GM23248 (cell line): ENCODE measurements at regions not wholly inside any gene's neighbourhood (a gene's known extent, or its start where the extent isn't known, plus 50 kb on each side); places are given as distances from the start of the nearest gene placed in this dataset.

Source experiments
- DNase-seq: peaks from one replicate; pipeline ENCODE4 v3.0.0-alpha.2; 2015
- H2AFZ ChIP-seq: fragments of 200-600 bp; sonication (generic); 2 replicates; pipeline ENCODE4 v1.6.1; 2016; ENCODE audit warnings: antibody characterized with exemption
- H3F3A ChIP-seq: fragments of 200-600 bp; sonication (generic); 2 replicates; pipeline ENCODE4 v1.6.1; 2016; ENCODE audit warnings: mild to moderate bottlenecking, antibody characterized with exemption, mixed run types; ENCODE audit not compliant: insufficient read depth
- H3K27ac ChIP-seq: fragments of 200-600 bp; sonication (generic); 2 replicates; pipeline ENCODE4 v1.5.1; 2016; ENCODE audit warnings: mild to moderate bottlenecking
- H3K27me3 ChIP-seq: fragments of 200-600 bp; sonication (generic); replicated peaks from 2 replicates; pipeline ENCODE4 v1.6.1; 2016; ENCODE audit warnings: mild to moderate bottlenecking; ENCODE audit not compliant: insufficient read depth
- H3K36me3 ChIP-seq: fragments of 200-600 bp; sonication (generic); 2 replicates; pipeline ENCODE4 v1.6.1; 2016; ENCODE audit warnings: low read depth, mild to moderate bottlenecking
- H3K4me1 ChIP-seq: fragments of 200-600 bp; sonication (generic); 2 replicates; pipeline ENCODE4 v1.6.1; 2016; ENCODE audit warnings: mild to moderate bottlenecking; ENCODE audit not compliant: insufficient read depth
- H3K4me2 ChIP-seq: fragments of 200-600 bp; sonication (generic); one replicate; pipeline ENCODE4 v1.6.1; 2016; ENCODE audit warnings: mild to moderate bottlenecking; ENCODE audit not compliant: unreplicated experiment
- H3K4me3 ChIP-seq: fragments of 200-600 bp; sonication (generic); 2 replicates; pipeline ENCODE4 v1.5.1; 2016; ENCODE audit warnings: mild to moderate bottlenecking
- H3K79me2 ChIP-seq: fragments of 200-600 bp; sonication (generic); 2 replicates; pipeline ENCODE4 v1.6.1; 2016; ENCODE audit warnings: mild to moderate bottlenecking; ENCODE audit not compliant: insufficient read depth
- H3K9ac ChIP-seq: fragments of 200-600 bp; sonication (generic); 2 replicates; pipeline ENCODE4 v1.6.1; 2016; ENCODE audit warnings: mild to moderate bottlenecking
- H3K9me2 ChIP-seq: fragments of 200-600 bp; sonication (generic); 2 replicates; pipeline ENCODE4 v1.6.1; 2016; ENCODE audit warnings: mixed run types, mild to moderate bottlenecking, moderate library complexity; ENCODE audit not compliant: insufficient read depth
- H3K9me3 ChIP-seq: fragments of 200-600 bp; sonication (generic); one replicate; pipeline ENCODE4 v1.6.1; 2017; ENCODE audit warnings: low read depth
- H4K20me1 ChIP-seq: fragments of 200-600 bp; sonication (generic); 2 replicates; pipeline ENCODE4 v1.6.0; 2016; ENCODE audit not compliant: insufficient read depth
- EZH2 ChIP-seq: fragments of 200-600 bp; sonication (generic); IDR thresholded peaks from 2 replicates; pipeline ENCODE4 v1.6.1; 2018; ENCODE audit warnings: antibody characterized with exemption, mild to moderate bottlenecking; ENCODE audit not compliant: insufficient read depth, poor library complexity, severe bottlenecking
- EZH2phosphoT487 ChIP-seq: fragments of 200-600 bp; sonication (generic); IDR thresholded peaks from 2 replicates; pipeline ENCODE4 v1.6.1; 2018; ENCODE audit warnings: antibody characterized with exemption, moderate library complexity, mild to moderate bottlenecking, low read depth; ENCODE audit not compliant: insufficient read depth
- WGBS, 2 experiments: methylation state at CpG; one replicate each; pipeline ENCODE4 v1.1.6; 2015 to 2017; ENCODE audit warnings: low lambda C conversion rate in 2 of 2, low coverage in 1 of 2; ENCODE audit errors: missing lambda C conversion rate in 2 of 2; 5-methylcytosine and 5-hydroxymethylcytosine counted together
- in situ Hi-C: fragments of 300-500 bp; cut with MboI; formaldehyde crosslinking; loops from 2 replicates; pipeline ENCODE4 v1.15.0; 2020

GRCh38 chr3:72361990-72362389 lies 486.3 kb downstream of the SHQ1 start:
- H3K4me2 ChIP-seq, result no peak overlapping the region
- H3F3A ChIP-seq, result no peaks in the 10 kb centered on the region
- no peaks in the 10 kb centered on the region for H4K20me1 ChIP-seq
- H3K27me3 ChIP-seq, result no peaks in the 10 kb centered on the region
- no peaks in the 10 kb centered on the region for H3K9me3 ChIP-seq
- no peaks in the 10 kb centered on the region for H3K36me3 ChIP-seq
- no peak overlapping the region for H3K9ac ChIP-seq
- 69 to 74% methylated on average over 2 of the region's 2 CpGs for WGBS, 2 experiments
- no peak overlapping the region for H3K4me3 ChIP-seq
- H3K4me1 ChIP-seq, result no peaks in the 10 kb centered on the region
- H3K27ac ChIP-seq, result no peak overlapping the region
- H3K9me2 ChIP-seq, result no peaks in the 10 kb centered on the region
- no peak for DNase-seq
- H2AFZ ChIP-seq, result no peak overlapping the region
- TF ChIP-seq EZH2phosphoT487, result no peak
- no peak for TF ChIP-seq EZH2
- in situ Hi-C loops, result no loop called here
- H3K79me2 ChIP-seq, result no peaks in the 10 kb centered on the region

GRCh38 chr3:72359743-72360142 lies 488.5 kb downstream of the SHQ1 start:
- Histone ChIP-seq H3F3A (no peaks in the 10 kb centered on the region), H3K36me3 (no peaks in the 10 kb centered on the region), H3K79me2 (no peaks in the 10 kb centered on the region), H3K4me1 (no peaks in the 10 kb centered on the region), H2AFZ (no peak overlapping the region), H3K9me3 (no peaks in the 10 kb centered on the region), H3K27ac (no peak overlapping the region), H3K4me2 (no peak overlapping the region), H3K4me3 (no peak overlapping the region), H3K9ac (no peak overlapping the region), H3K9me2 (no peaks in the 10 kb centered on the region), H3K27me3 (no peaks in the 10 kb centered on the region), H4K20me1 (no peaks in the 10 kb centered on the region)
- WGBS, 2 experiments, result 22 to 33% methylated on average over 1 of the region's 1 CpG
- TF ChIP-seq EZH2phosphoT487 (no peak), EZH2 (no peak)
- in situ Hi-C loops, result no loop called here
- no peak for DNase-seq

GRCh38 chr3:72355168-72355567 lies 493.1 kb downstream of the SHQ1 start:
- H3K4me1 ChIP-seq, result no peaks in the 10 kb centered on the region
- no peak overlapping the region for H2AFZ ChIP-seq

GRCh38 chr3:72354486-72354885 lies 493.8 kb downstream of the SHQ1 start:
- Histone ChIP-seq H3K4me2 (no peak overlapping the region), H3K4me3 (no peak overlapping the region), H3K9ac (no peak overlapping the region), H4K20me1 (no peaks in the 10 kb centered on the region), H2AFZ (no peak overlapping the region), H3K9me3 (no peaks in the 10 kb centered on the region), H3K9me2 (no peaks in the 10 kb centered on the region), H3K4me1 (no peaks in the 10 kb centered on the region), H3K27ac (no peak overlapping the region), H3K36me3 (no peaks in the 10 kb centered on the region), H3K27me3 (no peaks in the 10 kb centered on the region), H3F3A (no peaks in the 10 kb centered on the region), H3K79me2 (no peaks in the 10 kb centered on the region)
- no peak for DNase-seq
- TF ChIP-seq EZH2phosphoT487 (no peak), EZH2 (no peak)
- WGBS, 2 experiments, result 76 to 100% methylated on average over 1 of the region's 1 CpG
- in situ Hi-C loops, result no loop called here

More at GRCh38 chr3:72355168-72355567, 493.1 kb downstream of the SHQ1 start:
- H3K9me2 ChIP-seq, result no peaks in the 10 kb centered on the region
- no peak for TF ChIP-seq EZH2phosphoT487
- TF ChIP-seq EZH2, result no peak
- no peaks in the 10 kb centered on the region for H3F3A ChIP-seq
- DNase-seq, result no peak
- no peaks in the 10 kb centered on the region for H3K9me3 ChIP-seq
- no peaks in the 10 kb centered on the region for H3K79me2 ChIP-seq
- H3K36me3 ChIP-seq, result no peaks in the 10 kb centered on the region
- no peak overlapping the region for H3K9ac ChIP-seq
- no peaks in the 10 kb centered on the region for H3K27me3 ChIP-seq
- no peak overlapping the region for H3K27ac ChIP-seq
- in situ Hi-C loops, result no loop called here
- no peak overlapping the region for H3K4me2 ChIP-seq
- no peaks in the 10 kb centered on the region for H4K20me1 ChIP-seq
- H3K4me3 ChIP-seq, result no peak overlapping the region
